Common myeloid progenitor, CD34-positive (primary cell): ENCODE measurements at regions not wholly inside any gene's neighbourhood (a gene's known extent, or its start where the extent isn't known, plus 50 kb on each side); places are given as distances from the start of the nearest gene placed in this dataset.
"Not testable (repeated sequence)": the region's sequence is repeated elsewhere in the genome, so short reads cannot be mapped to it uniquely, and the experiment has no call there.

Source experiments
- CTCF ChIA-PET: fragments of 350-600 bp; sonication (Branson Sonifier 250); formaldehyde crosslinking; loops from one replicate; lab custom pipeline; 2021; ENCODE audit warnings: antibody characterized with exemption; lab: Charles Lee
- POLR2A ChIA-PET: fragments of 350-600 bp; sonication (Branson Sonifier 250); formaldehyde crosslinking; loops from one replicate; lab custom pipeline; 2021; ENCODE audit warnings: antibody characterized with exemption; lab: Charles Lee
- DNase-seq, 3 donors: peaks; one replicate each; pipeline versions ENCODE4 v3.0.0 to v3.0.0-alpha.2; 2013
- H3K27ac ChIP-seq, 2 experiments: 1 replicate in 1 of 2; 2 replicates in 1 of 2; pipeline ENCODE4 v1.7.0; 2013; ENCODE audit warnings: inconsistent platforms in 2 of 2, low read length in 2 of 2, mild to moderate bottlenecking in 2 of 2, low read depth in 1 of 2, moderate library complexity in 1 of 2; ENCODE audit not compliant: severe bottlenecking in 2 of 2, insufficient read depth in 1 of 2, poor library complexity in 1 of 2
- H3K27me3 ChIP-seq, 5 experiments: replicated peaks in 2 of 5; 1 replicate in 3 of 5; 2 replicates in 2 of 5; pipeline versions ENCODE4 v1.6.1 to v1.7.0; 2013; ENCODE audit warnings: low read length in 4 of 5, mild to moderate bottlenecking in 2 of 5, moderate library complexity in 2 of 5, inconsistent platforms in 1 of 5; ENCODE audit not compliant: insufficient read depth in 5 of 5, control insufficient read depth in 4 of 5
- H3K36me3 ChIP-seq, 4 experiments: 1 replicate in 2 of 4; 2 replicates in 2 of 4; pipeline versions ENCODE4 v1.6.1 to v1.7.0; 2013; ENCODE audit warnings: low read length in 3 of 4, control low read depth in 1 of 4, mild to moderate bottlenecking in 1 of 4; ENCODE audit not compliant: control insufficient read depth in 4 of 4, insufficient read depth in 4 of 4
- H3K4me1 ChIP-seq, 4 experiments: 1 replicate in 3 of 4; 2 replicates in 1 of 4; pipeline versions ENCODE4 v1.6.1 to v1.7.1; 2013; ENCODE audit warnings: low read length in 3 of 4, mild to moderate bottlenecking in 3 of 4, control low read depth in 1 of 4, inconsistent platforms in 1 of 4, moderate library complexity in 1 of 4; ENCODE audit not compliant: control insufficient read depth in 4 of 4, insufficient read depth in 4 of 4; ENCODE audit errors: control extremely low read depth in 1 of 4
- H3K4me3 ChIP-seq, 7 experiments: 1 replicate in 4 of 7; 2 replicates in 3 of 7; pipeline versions ENCODE4 v1.5.1 to v1.7.0; 2013; ENCODE audit warnings: mild to moderate bottlenecking in 7 of 7, low read length in 6 of 7, moderate library complexity in 6 of 7, inconsistent platforms in 2 of 7, low read depth in 2 of 7, control low read depth in 1 of 7; ENCODE audit not compliant: insufficient read depth in 4 of 7, control insufficient read depth in 1 of 7; ENCODE audit errors: extremely low read depth in 1 of 7
- H3K9me3 ChIP-seq, 5 experiments: 1 replicate in 4 of 5; 2 replicates in 1 of 5; pipeline versions ENCODE4 v1.6.1 to v1.7.1; 2013; ENCODE audit warnings: low read length in 4 of 5, mild to moderate bottlenecking in 2 of 5, inconsistent platforms in 1 of 5, low read depth in 1 of 5, moderate library complexity in 1 of 5; ENCODE audit not compliant: control insufficient read depth in 4 of 5, insufficient read depth in 2 of 5; ENCODE audit errors: control extremely low read depth in 1 of 5
- WGBS: methylation state at CpG from one replicate; pipeline ENCODE4 v1.1.5; 2013; ENCODE audit not compliant: insufficient coverage; 5-methylcytosine and 5-hydroxymethylcytosine counted together

DNA sequence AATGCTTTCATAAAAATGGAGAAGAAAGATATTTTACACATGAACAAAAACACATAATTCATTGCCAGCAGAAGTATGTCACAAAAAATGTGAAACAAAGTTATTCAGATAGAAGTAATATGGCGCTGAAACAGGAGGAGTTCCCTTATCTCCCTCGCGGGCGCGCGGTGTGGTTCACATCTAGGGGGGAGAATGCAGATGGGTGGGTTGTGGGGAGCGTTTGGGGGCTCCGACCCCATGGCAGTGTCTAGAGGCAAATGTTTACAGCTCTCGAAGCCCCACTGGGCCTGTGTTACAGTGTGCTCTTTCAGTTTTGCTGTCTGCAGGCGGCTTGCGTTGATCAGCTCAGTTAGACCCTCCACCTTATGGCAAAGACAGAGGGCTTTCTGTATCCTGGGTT is 297.5 kb downstream of the CGGBP1 start:
- no peaks in the 10 kb centered on the region for H3K36me3 ChIP-seq
- no peak for DNase-seq
- no peaks in the 10 kb centered on the region for H3K27me3 ChIP-seq
- no peaks in the 10 kb centered on the region for H3K4me1 ChIP-seq
- ChIA-PET POLR2A (no interaction called here), CTCF (interaction anchor here (1.2 kb wide), 1 partner anchor 10 kb away, joined by 3 read pairs; no protein-coding TSS in a partner anchor)
- WGBS, result 95% methylated on average over 11 of the region's 11 CpGs
- H3K4me3 ChIP-seq, result no peak overlapping the region
- no peak overlapping the region for H3K27ac ChIP-seq
- peaks cover 0 to 17% (median 2%) of the 10 kb centered on the region in 5 experiments for H3K9me3 ChIP-seq

DNA sequence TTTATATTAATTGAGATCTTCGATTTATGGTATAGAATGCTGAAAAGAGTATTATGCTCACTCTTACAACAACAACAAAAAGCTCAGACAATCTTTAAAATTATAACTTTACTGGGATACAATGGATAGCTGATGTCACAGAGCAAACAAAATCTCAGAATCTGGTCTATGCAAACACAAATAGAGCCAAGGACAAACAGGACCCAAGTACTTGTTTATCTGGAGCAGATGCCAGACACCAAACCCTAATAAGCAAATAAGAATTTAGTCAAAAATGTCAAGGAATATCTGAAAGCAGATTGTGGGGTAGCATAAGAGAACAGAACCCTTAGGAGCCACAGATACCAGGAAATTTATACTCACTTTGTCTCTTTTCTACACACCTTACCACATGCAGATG is 302.2 kb downstream of the CGGBP1 start:
- peaks cover 0 to 22% (median 6%) of the 10 kb centered on the region in 5 experiments for H3K9me3 ChIP-seq
- no peak overlapping the region for H3K27ac ChIP-seq
- H3K27me3 ChIP-seq, result no peaks in the 10 kb centered on the region
- ChIA-PET CTCF (interaction anchor here (2.9 kb wide), 1 partner anchor 15 kb away, joined by 8 read pairs; no protein-coding TSS in a partner anchor), POLR2A (no interaction called here)
- H3K4me3 ChIP-seq, result no peak overlapping the region
- DNase-seq, result no peak
- H3K4me1 ChIP-seq, result no peaks in the 10 kb centered on the region
- no peaks in the 10 kb centered on the region for H3K36me3 ChIP-seq
- WGBS, result no CpG with 5 or more reads among the region's 1 CpG

DNA sequence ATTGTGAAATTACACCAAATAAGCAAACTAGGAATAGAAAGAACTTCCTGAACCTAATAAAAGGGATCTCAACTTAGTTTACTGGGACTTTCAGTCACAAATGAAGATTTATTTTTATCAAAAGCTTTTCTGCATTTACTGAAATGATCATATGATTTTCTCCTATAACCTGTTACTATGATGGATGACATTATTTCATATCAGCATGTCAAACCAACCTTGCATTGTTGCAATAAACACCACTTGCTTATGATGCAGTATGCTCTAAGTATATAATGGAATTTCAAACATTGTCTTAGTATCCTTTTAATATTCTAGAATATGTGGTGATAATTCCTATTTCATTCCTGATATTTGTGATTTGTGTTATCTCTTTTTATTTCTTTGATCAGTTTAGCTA is 303.0 kb downstream of the CGGBP1 start:
- DNase-seq, result peak in 2 of 3 donors; percentile 6 to 28
- CTCF ChIA-PET, result interaction anchor here (2.9 kb wide), 1 partner anchor 16 kb away, joined by 8 read pairs; no protein-coding TSS in a partner anchor
- Histone ChIP-seq H3K9me3 (peaks cover 0 to 20% (median 3%) of the 10 kb centered on the region in 5 experiments), H3K27me3 (no peaks in the 10 kb centered on the region), H3K4me3 (no peak overlapping the region), H3K27ac (no peak overlapping the region), H3K4me1 (no peaks in the 10 kb centered on the region), H3K36me3 (peaks cover 0 to 2% (median 0%) of the 10 kb centered on the region in 4 experiments)
- POLR2A ChIA-PET, result no interaction called here

GRCh38 chr3:87742250-87742649 is 316.6 kb downstream of the CGGBP1 start:
- no peaks in the 10 kb centered on the region for H3K27me3 ChIP-seq
- WGBS, result 100% methylated on average over 1 of the region's 2 CpGs
- POLR2A ChIA-PET, result no interaction called here
- CTCF ChIA-PET, result interaction anchor here (1.1 kb wide), 1 partner anchor 11 kb away, joined by 3 read pairs; no protein-coding TSS in a partner anchor
- no peaks in the 10 kb centered on the region for H3K4me1 ChIP-seq
- H3K4me3 ChIP-seq, result no peak overlapping the region
- no peak overlapping the region for H3K27ac ChIP-seq
- DNase-seq, result peak in 1 of 3 donors; percentile 17
- peaks cover 4 to 50% (median 12%) of the 10 kb centered on the region in 5 experiments for H3K9me3 ChIP-seq
- peaks cover 0 to 28% (median 1%) of the 10 kb centered on the region in 4 experiments for H3K36me3 ChIP-seq

DNA sequence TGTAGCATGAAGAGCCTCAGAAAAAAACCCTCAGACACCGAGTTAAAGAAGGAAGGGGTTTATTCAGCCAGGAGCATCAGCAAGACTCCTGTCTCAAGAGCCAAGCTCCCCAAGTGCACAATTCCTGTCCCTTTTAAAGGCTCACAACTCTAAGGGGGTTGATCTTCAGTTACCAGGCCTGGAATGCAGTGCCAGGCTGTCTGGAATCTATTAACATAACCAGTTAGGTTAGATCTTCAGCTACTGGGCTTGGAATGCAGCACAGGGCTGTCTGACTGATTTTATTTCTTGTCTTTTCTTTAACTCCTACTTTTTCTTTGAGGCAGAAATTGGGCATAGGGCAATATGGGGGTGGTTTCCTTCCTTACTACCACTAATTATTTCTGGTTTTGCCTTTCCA is 317.9 kb downstream of the CGGBP1 start:
- H3K9me3 ChIP-seq, result peaks cover 4 to 51% (median 12%) of the 10 kb centered on the region in 5 experiments
- DNase-seq, H3K27me3 ChIP-seq, H3K27ac ChIP-seq, POLR2A ChIA-PET, H3K4me1 ChIP-seq, H3K4me3 ChIP-seq, CTCF ChIA-PET: not testable (repeated sequence)
- WGBS, result 86% methylated on average over 1 of the region's 1 CpG
- peaks cover 0 to 21% (median 1%) of the 10 kb centered on the region in 4 experiments for H3K36me3 ChIP-seq

DNA sequence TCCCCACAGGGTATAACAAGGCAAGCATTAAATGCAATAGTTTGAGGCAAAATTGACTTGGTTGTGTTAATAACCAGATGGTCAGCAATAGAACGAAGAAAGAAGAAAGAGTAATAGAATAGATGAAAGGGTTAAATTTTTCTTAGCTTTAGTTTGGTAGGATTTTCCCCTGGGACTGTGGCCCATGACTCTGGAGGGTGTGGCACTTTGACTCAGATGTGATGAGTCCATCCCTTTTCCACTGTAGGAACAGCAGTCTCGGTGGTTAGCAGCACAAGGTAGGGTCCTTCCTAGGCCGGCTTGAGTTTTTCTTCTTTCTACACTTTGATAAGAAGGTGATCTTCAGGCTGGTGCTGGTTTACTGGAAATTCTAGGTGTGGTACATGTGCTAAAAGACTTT is 321.0 kb downstream of the CGGBP1 start:
- H3K4me3 ChIP-seq, H3K27ac ChIP-seq, DNase-seq, POLR2A ChIA-PET, H3K4me1 ChIP-seq, H3K27me3 ChIP-seq: not testable (repeated sequence)
- Histone ChIP-seq H3K9me3 (peaks cover 4 to 32% (median 12%) of the 10 kb centered on the region in 5 experiments), H3K36me3 (peaks cover 0 to 11% (median 1%) of the 10 kb centered on the region in 4 experiments)
- CTCF ChIA-PET, result interaction anchor here (1.8 kb wide), 1 partner anchor 12 kb away, joined by 4 read pairs; no protein-coding TSS in a partner anchor
- WGBS, result 100% methylated on average over 1 of the region's 3 CpGs

DNA sequence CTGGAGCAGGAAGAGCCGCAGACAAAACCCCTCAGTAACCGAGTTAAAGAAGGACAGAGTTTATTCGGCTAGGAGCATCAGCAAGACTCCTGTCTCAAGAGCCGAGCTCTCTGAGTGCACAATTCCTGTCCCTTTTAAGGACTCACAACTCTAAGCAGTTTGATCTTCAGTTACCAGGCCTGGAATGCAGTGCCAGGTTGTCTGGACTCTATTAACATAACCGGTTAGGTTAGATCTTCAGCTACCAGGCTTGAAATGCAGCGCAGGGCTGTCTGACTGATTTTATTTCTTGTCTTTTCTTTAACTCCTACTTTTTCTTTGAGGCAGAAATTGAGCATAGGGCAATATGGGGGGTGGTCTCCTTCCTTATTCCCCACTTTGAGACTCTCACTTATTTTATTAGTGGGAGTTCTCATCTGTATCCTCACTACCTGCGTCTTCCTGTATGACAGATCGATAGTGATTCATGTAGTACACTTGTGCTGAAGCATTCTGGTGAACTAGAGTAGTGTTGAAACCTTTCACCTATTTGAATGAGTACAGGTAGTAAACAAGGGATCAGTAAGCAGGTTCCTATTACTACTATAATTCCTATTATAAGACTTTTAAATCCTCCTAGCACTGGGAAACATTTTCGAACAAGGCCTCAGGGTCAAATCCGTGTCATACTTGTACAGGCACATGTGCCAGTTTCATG is 325.0 kb downstream of the CGGBP1 start:
- WGBS, result 97% methylated on average over 6 of the region's 10 CpGs
- H3K9me3 ChIP-seq, result peaks cover 0 to 7% (median 0%) of the 10 kb centered on the region in 5 experiments
- no peaks in the 10 kb centered on the region for H3K4me1 ChIP-seq
- no peaks in the 10 kb centered on the region for H3K27me3 ChIP-seq
- ChIA-PET CTCF (no interaction called here), POLR2A (no interaction called here)
- H3K36me3 ChIP-seq, result peaks cover 0 to 3% (median 0%) of the 10 kb centered on the region in 4 experiments
- no peak for DNase-seq
- H3K27ac ChIP-seq, result no peak overlapping the region
- H3K4me3 ChIP-seq, result no peak overlapping the region
